ENCODE measurements at regions not wholly inside any gene's neighbourhood (a gene's known extent, or its start where the extent isn't known, plus 50 kb on each side); places are given as distances from the start of the nearest gene placed in this dataset.
A peak's percentile ranks its signal among the peaks of the same experiment; 100 is the strongest.

- 57 to 62% methylated on average over 8 of the region's 8 CpGs for WGBS, 2 donors
- DNase-seq (no peak), ATAC-seq (peak in 1 of 8 donors; percentile 21)
- Histone ChIP-seq H3K4me3 (no peak overlapping the region), H3K27me3 (peaks cover 5 to 58% (median 23%) of the 10 kb centered on the region in 7 donors), H3K36me3 (no peaks in the 10 kb centered on the region), H3K4me1 (no peaks in the 10 kb centered on the region), H3K9me3 (peaks cover 0 to 4% (median 0%) of the 10 kb centered on the region in 11 donors), H3K27ac (no peak overlapping the region)
- intact Hi-C loops (cut with DNase I) = no loop called here
- no peak for TF ChIP-seq CTCF (IDR thresholded peaks at IDR 0.05)
These were observed 73.9 kb downstream of the MATN1 start for GRCh38 chr1:30649321-30649991.

- peaks cover 5 to 58% (median 28%) of the 10 kb centered on the region in 7 donors for H3K27me3 ChIP-seq
- DNase-seq = no peak
- TF ChIP-seq CTCF (IDR thresholded peaks at IDR 0.05) = no peak
- no peaks in the 10 kb centered on the region for H3K36me3 ChIP-seq
- WGBS, 2 donors = 68 to 72% methylated on average over 9 of the region's 9 CpGs
- intact Hi-C loops (cut with DNase I) = no loop called here
- peaks cover 0 to 4% (median 0%) of the 10 kb centered on the region in 11 donors for H3K9me3 ChIP-seq
- no peak for ATAC-seq
- no peak overlapping the region for H3K27ac ChIP-seq
- no peaks in the 10 kb centered on the region for H3K4me1 ChIP-seq
- no peak overlapping the region for H3K4me3 ChIP-seq
These were observed 74.9 kb downstream of the MATN1 start for GRCh38 chr1:30648408-30649000.

- Histone ChIP-seq H3K27me3 (peaks cover 5 to 68% (median 21%) of the 10 kb centered on the region in 7 donors), H3K27ac (no peak overlapping the region), H3K9me3 (peaks cover 0 to 4% (median 0%) of the 10 kb centered on the region in 11 donors), H3K4me3 (no peak overlapping the region), H3K36me3 (no peaks in the 10 kb centered on the region), H3K4me1 (no peaks in the 10 kb centered on the region)
- DNase-seq = no peak
- WGBS, 2 donors = 41 to 48% methylated on average over 3 of the region's 3 CpGs
- intact Hi-C loops (cut with DNase I) = no loop called here
- no peak for TF ChIP-seq CTCF (IDR thresholded peaks at IDR 0.05)
- ATAC-seq = no peak
These were observed 77.6 kb downstream of the MATN1 start for GRCh38 chr1:30645807-30646206.

GRCh38 chr1:30642391-30643120 is 80.8 kb downstream of the MATN1 start:
- Histone ChIP-seq H3K4me3 (no peak overlapping the region), H3K9me3 (peaks cover 0 to 4% (median 0%) of the 10 kb centered on the region in 11 donors), H3K4me1 (peaks cover 0 to 8% (median 2%) of the 10 kb centered on the region in 9 donors), H3K27me3 (peaks cover 0 to 37% (median 12%) of the 10 kb centered on the region in 7 donors), H3K27ac (no peak overlapping the region), H3K36me3 (no peaks in the 10 kb centered on the region)
- DNase-seq (no peak), ATAC-seq (no peak)
- WGBS, 2 donors = 67 to 69% methylated on average over 22 of the region's 22 CpGs
- TF ChIP-seq CTCF (IDR thresholded peaks at IDR 0.05) = no peak
- intact Hi-C loops (cut with DNase I) = no loop called here

Measured in heart right ventricle (tissue), 16 donors.